Aorta (tissue), 5 donors: ENCODE measurements at regions not wholly inside any gene's neighbourhood (a gene's known extent, or its start where the extent isn't known, plus 50 kb on each side); places are given as distances from the start of the nearest gene placed in this dataset.
"Not testable (repeated sequence)": the region's sequence is repeated elsewhere in the genome, so short reads cannot be mapped to it uniquely, and the experiment has no call there.

Experiments
- ATAC-seq: fragments of 200-7000 bp; cut with Tn5 transposase; one replicate; pipeline ENCODE4 v1.9.1; 2022; ENCODE audit warnings: moderate library complexity; ENCODE audit not compliant: low FRiP score
- DNase-seq, 2 donors: peaks; one replicate each; pipeline ENCODE4 v3.0.0-alpha.2; 2020
- H3K27ac ChIP-seq, 2 donors: one replicate each; pipeline ENCODE4 v1.5.1; 2013; ENCODE audit warnings: low read length in 2 of 2, mild to moderate bottlenecking in 2 of 2, moderate library complexity in 2 of 2, control low read depth in 1 of 2, inconsistent platforms in 1 of 2, low read depth in 1 of 2
- H3K27me3 ChIP-seq, 2 donors: one replicate each; pipeline ENCODE4 v1.6.1; 2013; ENCODE audit warnings: control low read depth in 1 of 2, low read length in 1 of 2, mild to moderate bottlenecking in 1 of 2, moderate library complexity in 1 of 2; ENCODE audit not compliant: insufficient read depth in 2 of 2, control insufficient read depth in 1 of 2
- H3K36me3 ChIP-seq, 2 donors: one replicate each; pipeline ENCODE4 v1.6.1; 2013; ENCODE audit warnings: control low read depth in 1 of 2, low read length in 1 of 2, mild to moderate bottlenecking in 1 of 2; ENCODE audit not compliant: insufficient read depth in 2 of 2, control insufficient read depth in 1 of 2
- H3K4me1 ChIP-seq, 2 donors: one replicate each; pipeline ENCODE4 v1.6.1; 2013; ENCODE audit warnings: low read length in 2 of 2, control low read depth in 1 of 2, mild to moderate bottlenecking in 1 of 2, moderate library complexity in 1 of 2; ENCODE audit not compliant: insufficient read depth in 2 of 2, control insufficient read depth in 1 of 2
- H3K4me3 ChIP-seq, 2 donors: one replicate each; pipeline ENCODE4 v1.5.1; 2013; ENCODE audit warnings: low read length in 2 of 2, control low read depth in 1 of 2, mild to moderate bottlenecking in 1 of 2
- H3K9me3 ChIP-seq: one replicate; pipeline ENCODE4 v1.6.1; 2013; ENCODE audit warnings: mild to moderate bottlenecking, low read length; ENCODE audit not compliant: control insufficient read depth
- WGBS, 2 donors: extraction: QIAGEN DNeasy Blood & Tissue Kit; methylation state at CpG; one replicate each; pipeline ENCODE4 v1.1.7; 2013; 5-methylcytosine and 5-hydroxymethylcytosine counted together
- intact Hi-C, 2 donors: fragments of 100-400 bp; cut with DNase I; formaldehyde crosslinking; loops; one replicate each; pipeline versions ENCODE4 v1.14.2 to v1.15.0; 2022
- donor health status: healthy with polysubstance abuse.
- donor health status: Bipolar disorder and iron deficiency.
- donor health status: DM: no; HTN: no; CAD: no.
- donor health status: DM: no; HTN: no; CAD: no.
- donor health status: DM: yes; HTN: yes; CAD: no.

DNA sequence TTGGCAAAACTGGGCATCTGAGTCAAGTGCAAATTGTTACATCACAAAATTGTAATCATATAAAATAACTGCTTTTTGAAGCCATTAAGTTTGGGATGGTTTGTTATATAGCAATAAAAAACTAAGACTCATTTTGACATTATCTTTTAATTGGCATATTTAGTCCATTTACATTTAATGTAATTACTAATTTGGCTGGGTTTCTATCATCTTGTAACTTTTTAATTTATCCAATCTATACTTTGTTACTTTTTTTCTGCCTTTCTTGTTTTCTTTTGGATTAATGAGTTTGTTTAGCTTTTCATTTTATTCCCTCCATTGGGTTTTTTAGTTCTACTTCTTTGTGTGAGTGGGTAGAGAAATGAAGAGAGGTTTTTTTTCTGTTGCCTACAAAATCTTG lies 76.3 kb downstream of the DRAM2 start:
- ATAC-seq, result no peak
- intact Hi-C loops, result no loop called here
- no peak overlapping the region for H3K27ac ChIP-seq
- H3K4me3 ChIP-seq, result no peak overlapping the region
- no peaks in the 10 kb centered on the region for H3K27me3 ChIP-seq
- H3K9me3 ChIP-seq, result peaks cover 7% of the 10 kb centered on the region
- no peaks in the 10 kb centered on the region for H3K4me1 ChIP-seq
- DNase-seq, result no peak
- H3K36me3 ChIP-seq, result no peaks in the 10 kb centered on the region

DNA sequence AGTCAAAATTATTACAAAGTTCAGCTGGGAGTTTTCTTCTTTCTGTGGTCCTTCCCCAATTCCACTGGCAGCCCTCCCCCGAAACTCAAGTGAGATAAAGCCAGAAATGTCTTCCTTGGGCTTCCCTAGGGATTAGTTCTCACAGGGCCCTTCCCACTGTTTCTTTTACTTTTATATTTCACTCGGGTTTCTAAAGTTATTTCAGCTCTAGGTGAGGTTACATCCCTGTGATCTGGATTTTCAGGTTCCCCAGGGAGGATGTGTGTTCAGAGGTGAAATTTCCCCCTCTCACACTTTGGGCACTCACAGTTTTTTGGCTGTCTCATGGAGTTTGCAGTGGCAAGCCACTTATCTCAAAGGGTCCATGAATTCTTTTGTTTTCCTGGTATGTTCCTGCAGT lies 77.3 kb downstream of the DRAM2 start:
- no peak for ATAC-seq
- WGBS, 2 donors, result 49 to 54% methylated on average over 2 of the region's 2 CpGs
- intact Hi-C loops, result no loop called here
- no peak overlapping the region for H3K4me3 ChIP-seq
- no peak overlapping the region for H3K27ac ChIP-seq
- no peaks in the 10 kb centered on the region for H3K36me3 ChIP-seq
- H3K27me3 ChIP-seq, result no peaks in the 10 kb centered on the region
- peaks cover 7% of the 10 kb centered on the region for H3K9me3 ChIP-seq
- H3K4me1 ChIP-seq, result no peaks in the 10 kb centered on the region
- no peak for DNase-seq

DNA sequence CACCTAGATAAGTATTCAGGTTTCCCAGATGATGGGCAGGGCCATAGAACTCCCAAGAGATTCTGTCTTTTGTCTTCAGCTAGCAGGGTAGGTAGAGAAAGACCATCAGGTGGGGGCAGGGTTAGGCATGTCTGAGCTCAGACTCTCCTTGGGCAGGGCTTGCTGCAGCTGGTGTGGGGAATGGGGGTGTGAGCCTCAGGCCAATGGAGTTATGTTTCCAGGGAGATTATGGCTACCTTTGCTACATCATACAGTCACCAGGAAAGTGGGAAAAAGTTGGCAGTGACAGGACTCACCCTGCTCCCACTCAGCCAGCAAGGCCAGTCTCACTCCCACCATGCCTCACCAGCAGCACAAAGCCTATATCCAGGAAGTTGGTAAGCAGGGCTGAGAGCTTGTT lies 77.8 kb downstream of the DRAM2 start:
- intact Hi-C loops, result no loop called here
- ATAC-seq, result no peak
- DNase-seq, result no peak

GRCh38 chr1:111054656-111055055 lies 85.2 kb downstream of the DRAM2 start:
- Histone ChIP-seq H3K27me3 (no peaks in the 10 kb centered on the region), H3K36me3 (no peaks in the 10 kb centered on the region)

More for the DNA sequence above, 77.8 kb downstream of the DRAM2 start:
- H3K36me3 ChIP-seq, result no peaks in the 10 kb centered on the region
- no peak overlapping the region for H3K4me3 ChIP-seq
- H3K27ac ChIP-seq, result no peak overlapping the region
- H3K9me3 ChIP-seq, result peaks cover 7% of the 10 kb centered on the region
- no peaks in the 10 kb centered on the region for H3K27me3 ChIP-seq
- H3K4me1 ChIP-seq, result no peaks in the 10 kb centered on the region

DNA sequence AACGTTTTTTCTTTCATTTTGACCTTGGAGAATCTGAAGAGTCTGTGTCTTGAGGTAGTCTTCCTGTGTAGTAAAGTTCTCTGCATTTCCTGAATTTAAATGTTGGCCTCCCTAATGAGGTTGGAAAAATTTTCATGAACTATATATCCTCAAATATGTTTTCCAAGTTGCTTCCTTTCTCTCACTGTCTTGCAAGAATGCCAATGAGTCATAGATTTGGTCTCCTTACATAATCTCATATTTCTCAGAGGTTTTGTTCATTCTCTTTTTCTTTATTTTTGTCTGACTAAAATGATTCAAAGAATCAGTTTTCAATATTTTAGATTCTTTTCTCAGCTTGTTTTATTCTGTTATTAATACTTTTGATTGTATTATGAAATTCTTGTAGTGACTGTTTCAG lies 87.6 kb downstream of the DRAM2 start:
- DNase-seq (no peak), ATAC-seq (no peak)
- Histone ChIP-seq H3K36me3 (no peaks in the 10 kb centered on the region), H3K4me3 (no peak overlapping the region), H3K9me3 (no peaks in the 10 kb centered on the region), H3K27me3 (no peaks in the 10 kb centered on the region), H3K4me1 (no peaks in the 10 kb centered on the region), H3K27ac (no peak overlapping the region)
- WGBS, 2 donors, result 16 to 18% methylated on average over 1 of the region's 1 CpG
- intact Hi-C loops, result loop anchor here in 1 of 2 donors (1.0 kb wide), 1 partner anchor 9 kb away; no protein-coding TSS in a partner anchor

More at GRCh38 chr1:111054656-111055055, 85.2 kb downstream of the DRAM2 start:
- DNase-seq, result no peak
- intact Hi-C loops, result no loop called here
- H3K9me3 ChIP-seq, result no peaks in the 10 kb centered on the region
- no peak for ATAC-seq
- no peak overlapping the region for H3K27ac ChIP-seq
- H3K4me1 ChIP-seq, result no peaks in the 10 kb centered on the region
- H3K4me3 ChIP-seq, result no peak overlapping the region
- WGBS, 2 donors, result 86 to 87% methylated on average over 2 of the region's 2 CpGs

DNA sequence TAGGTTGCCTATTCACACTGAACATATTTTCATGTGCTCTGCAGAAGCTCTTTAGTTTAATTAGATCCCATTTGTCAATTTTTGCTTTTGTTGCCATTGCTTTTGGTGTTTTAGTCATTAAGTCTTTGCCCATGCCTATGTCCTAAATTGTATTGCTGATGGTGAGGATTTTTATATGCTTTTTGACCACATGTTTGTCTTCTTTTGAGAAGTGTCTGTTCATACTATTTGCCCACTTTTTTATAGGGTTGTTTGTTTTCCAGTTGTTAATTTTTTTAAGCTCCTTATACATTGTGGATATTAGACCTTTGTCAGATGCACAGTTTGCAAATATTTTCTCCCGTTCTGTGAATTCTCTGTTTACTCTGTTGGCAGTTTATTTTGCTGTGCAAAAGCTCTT lies 84.5 kb upstream of the LRIF1 start:
- DNase-seq, H3K4me3 ChIP-seq, H3K9me3 ChIP-seq, H3K4me1 ChIP-seq, H3K27me3 ChIP-seq, H3K36me3 ChIP-seq, H3K27ac ChIP-seq, ATAC-seq, intact Hi-C loops: not testable (repeated sequence)
- WGBS, 2 donors, result 84 to 86% methylated on average over 1 of the region's 1 CpG

DNA sequence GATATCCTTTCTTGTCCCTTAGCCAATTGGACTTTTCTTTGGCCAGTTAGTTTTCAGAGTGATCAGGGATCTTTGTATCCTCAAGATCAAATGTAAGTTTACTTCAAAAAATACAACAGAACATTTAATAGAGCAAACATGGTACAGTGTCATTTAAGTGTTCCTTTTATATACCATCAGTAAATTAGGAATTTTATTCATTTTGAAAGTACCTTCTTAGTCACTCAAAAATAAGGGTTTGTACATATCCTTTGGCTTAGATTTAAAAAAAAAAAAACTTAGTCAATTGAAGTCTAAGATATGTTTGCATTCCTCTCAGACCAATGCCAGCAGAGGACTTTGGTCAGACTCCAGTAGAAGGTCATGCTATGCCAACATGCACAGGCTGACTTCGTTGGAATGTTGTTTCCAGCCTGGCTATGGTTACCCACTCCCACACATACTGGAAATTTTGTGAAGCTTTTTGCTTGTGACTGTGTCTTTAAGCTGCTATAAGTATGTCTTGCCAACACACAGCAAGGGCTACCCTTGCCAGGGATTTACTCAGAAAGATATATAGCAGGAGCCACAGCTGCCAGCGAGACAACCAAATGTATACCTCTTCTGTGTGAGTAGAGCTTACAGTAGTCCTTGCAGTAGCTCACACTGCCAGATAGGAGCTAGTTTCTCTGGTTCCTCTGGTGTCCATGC lies 81.5 kb upstream of the LRIF1 start:
- ATAC-seq (no peak), DNase-seq (no peak)
- intact Hi-C loops, result no loop called here
- no peaks in the 10 kb centered on the region for H3K36me3 ChIP-seq
- H3K4me1 ChIP-seq, result no peaks in the 10 kb centered on the region
- 23 to 37% methylated on average over 2 of the region's 2 CpGs for WGBS, 2 donors
- no peak overlapping the region for H3K27ac ChIP-seq
- no peak overlapping the region for H3K4me3 ChIP-seq
- no peaks in the 10 kb centered on the region for H3K27me3 ChIP-seq
- H3K9me3 ChIP-seq, result no peaks in the 10 kb centered on the region

DNA sequence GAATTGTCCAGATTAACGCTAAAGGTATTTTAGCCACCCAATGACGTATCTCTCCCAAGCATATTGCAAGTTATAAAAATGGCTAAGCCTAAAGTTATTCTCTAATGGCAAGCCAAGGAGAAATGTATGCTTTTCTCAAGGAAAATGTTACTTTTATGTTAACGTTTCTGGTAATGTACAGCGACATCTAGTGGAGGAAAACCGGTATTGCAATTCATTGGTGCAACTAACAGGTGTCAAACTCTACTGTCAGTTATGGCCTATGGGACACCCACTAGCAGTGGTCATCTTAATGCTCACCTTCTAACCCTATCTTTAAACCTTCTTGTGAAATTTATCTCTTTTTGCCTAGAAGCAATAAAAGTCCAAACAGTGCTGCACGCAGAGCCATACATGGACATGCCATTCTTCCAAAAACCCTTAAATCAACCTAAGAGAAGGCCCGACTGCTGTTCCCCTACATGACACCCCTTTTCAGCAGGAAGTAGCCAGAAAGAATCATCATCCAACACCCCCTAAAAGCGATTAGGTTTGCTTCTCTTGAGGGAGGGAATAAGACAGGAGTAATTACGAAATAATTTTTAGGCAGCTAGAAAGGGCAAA lies 68.7 kb upstream of the LRIF1 start:
- no peak for ATAC-seq

GRCh38 chr1:111030590-111030989 lies 66.9 kb upstream of the LRIF1 start:
- DNase-seq, result no peak
- ATAC-seq, result no peak
- Histone ChIP-seq H3K4me3 (no peak overlapping the region), H3K4me1 (no peaks in the 10 kb centered on the region), H3K9me3 (peaks cover 2% of the 10 kb centered on the region), H3K36me3 (no peaks in the 10 kb centered on the region), H3K27ac (no peak overlapping the region), H3K27me3 (no peaks in the 10 kb centered on the region)
- WGBS, 2 donors, result 45 to 58% methylated on average over 1 of the region's 1 CpG
- intact Hi-C loops, result no loop called here

More for the DNA sequence above, 68.7 kb upstream of the LRIF1 start:
- H3K4me1 ChIP-seq, result no peaks in the 10 kb centered on the region
- no peak overlapping the region for H3K4me3 ChIP-seq
- no peak for DNase-seq
- H3K27ac ChIP-seq, result no peak overlapping the region
- no peaks in the 10 kb centered on the region for H3K27me3 ChIP-seq
- peaks cover 2% of the 10 kb centered on the region for H3K9me3 ChIP-seq
- H3K36me3 ChIP-seq, result no peaks in the 10 kb centered on the region
- WGBS, 2 donors, result 18 to 25% methylated on average over 9 of the region's 9 CpGs
- intact Hi-C loops, result no loop called here
